H9 (cell line): ENCODE measurements at regions not wholly inside any gene's neighbourhood (a gene's known extent, or its start where the extent isn't known, plus 50 kb on each side); places are given as distances from the start of the nearest gene placed in this dataset.

Experiments
- DNase-seq: peaks from one replicate; pipeline ENCODE4 v3.0.0-alpha.2; 2017
- H2AFZ ChIP-seq: one replicate; pipeline ENCODE4 v1.6.1; 2013; ENCODE audit warnings: mild to moderate bottlenecking, low read length, control low read depth, moderate library complexity
- H2AK5ac ChIP-seq: 2 replicates; pipeline ENCODE4 v1.6.1; 2013; ENCODE audit warnings: low read length, control low read depth, mixed read lengths; ENCODE audit not compliant: insufficient read length
- H2BK120ac ChIP-seq: one replicate; pipeline ENCODE4 v1.6.1; 2013; ENCODE audit warnings: low read depth, mild to moderate bottlenecking, low read length, control low read depth, inconsistent platforms; ENCODE audit not compliant: poor library complexity, severe bottlenecking
- H2BK12ac ChIP-seq: 2 replicates; pipeline ENCODE4 v1.6.1; 2013; ENCODE audit warnings: low read length, control low read depth, mixed read lengths, low read depth; ENCODE audit not compliant: insufficient read length
- H2BK15ac ChIP-seq: 2 replicates; pipeline ENCODE4 v1.6.1; 2013; ENCODE audit warnings: low read depth, low read length, control low read depth
- H2BK20ac ChIP-seq: one replicate; pipeline ENCODE4 v1.6.1; 2013; ENCODE audit warnings: low read depth, mild to moderate bottlenecking, low read length, control low read depth, inconsistent platforms; ENCODE audit not compliant: poor library complexity, severe bottlenecking
- H2BK5ac ChIP-seq: 2 replicates; pipeline ENCODE4 v1.6.1; 2013; ENCODE audit warnings: low read length, control low read depth, mixed read lengths; ENCODE audit not compliant: insufficient read length
- H3K14ac ChIP-seq: 2 replicates; pipeline ENCODE4 v1.6.1; 2013; ENCODE audit warnings: low read length, control low read depth; ENCODE audit not compliant: insufficient read depth
- H3K18ac ChIP-seq: 2 replicates; pipeline ENCODE4 v1.6.1; 2013; ENCODE audit warnings: low read depth, mild to moderate bottlenecking, mixed read lengths, low read length, control low read depth; ENCODE audit not compliant: insufficient read length
- H3K23ac ChIP-seq: 2 replicates; pipeline ENCODE4 v1.6.1; 2013; ENCODE audit warnings: low read length, control low read depth, mixed read lengths, low read depth; ENCODE audit not compliant: insufficient read length
- H3K23me2 ChIP-seq: 2 replicates; pipeline ENCODE4 v1.6.1; 2013; ENCODE audit warnings: low read depth, mild to moderate bottlenecking, mixed read lengths, low read length, control low read depth; ENCODE audit not compliant: insufficient read length, poor library complexity, severe bottlenecking
- H3K27ac ChIP-seq: 2 replicates; pipeline ENCODE4 v1.5.1; 2013; ENCODE audit warnings: low read length, control low read depth, mixed read lengths, low read depth; ENCODE audit not compliant: insufficient read length
- H3K27me3 ChIP-seq: 2 replicates; pipeline ENCODE4 v1.6.1; 2013; ENCODE audit warnings: low read length, control low read depth, inconsistent platforms; ENCODE audit not compliant: insufficient read depth
- H3K4ac ChIP-seq: 2 replicates; pipeline ENCODE4 v1.6.1; 2013; ENCODE audit warnings: low read depth, mild to moderate bottlenecking, control low read depth, inconsistent platforms, low read length, moderate library complexity
- H3K4me1 ChIP-seq: 2 replicates; pipeline ENCODE4 v1.6.1; 2013; ENCODE audit warnings: low read length, control low read depth, inconsistent platforms; ENCODE audit not compliant: insufficient read depth
- H3K4me2 ChIP-seq: 2 replicates; pipeline ENCODE4 v1.6.1; 2013; ENCODE audit warnings: low read length, control low read depth, mixed read lengths; ENCODE audit not compliant: insufficient read length, insufficient read depth
- H3K56ac ChIP-seq: 2 replicates; pipeline ENCODE4 v1.6.1; 2013; ENCODE audit warnings: low read depth, mild to moderate bottlenecking, mixed read lengths, low read length, control low read depth; ENCODE audit not compliant: insufficient read length
- H3K79me1 ChIP-seq: 2 replicates; pipeline ENCODE4 v1.6.1; 2013; ENCODE audit warnings: low read depth, mild to moderate bottlenecking, moderate library complexity, low read length, control low read depth, inconsistent platforms; ENCODE audit not compliant: insufficient read depth, poor library complexity, severe bottlenecking
- H3K79me2 ChIP-seq: 2 replicates; pipeline ENCODE4 v1.6.1; 2013; ENCODE audit warnings: low read length, control low read depth, inconsistent platforms; ENCODE audit not compliant: insufficient read depth
- H3K9ac ChIP-seq: 2 replicates; pipeline ENCODE4 v1.6.1; 2013; ENCODE audit warnings: low read length, control low read depth, mixed read lengths; ENCODE audit not compliant: insufficient read length; ENCODE audit errors: extremely low read depth
- H3K9me3 ChIP-seq: one replicate; pipeline ENCODE4 v1.6.1; 2013; ENCODE audit warnings: low read depth, low read length, inconsistent platforms; ENCODE audit not compliant: control insufficient read depth
- H3T11ph ChIP-seq: one replicate; pipeline ENCODE4 v1.6.1; 2013; ENCODE audit warnings: mild to moderate bottlenecking, low read length, control low read depth, inconsistent platforms
- H4K20me1 ChIP-seq: one replicate; pipeline ENCODE4 v1.6.1; 2013; ENCODE audit not compliant: control insufficient read depth, insufficient read length, insufficient read depth
- H4K5ac ChIP-seq: 2 replicates; pipeline ENCODE4 v1.6.1; 2013; ENCODE audit warnings: low read depth, mild to moderate bottlenecking, mixed read lengths, low read length, control low read depth; ENCODE audit not compliant: insufficient read length
- H4K8ac ChIP-seq: replicated peaks from 2 replicates; pipeline ENCODE4 v1.6.1; 2013; ENCODE audit warnings: low read length, control low read depth, mixed read lengths, low read depth; ENCODE audit not compliant: insufficient read length
- H4K91ac ChIP-seq: 2 replicates; pipeline ENCODE4 v1.6.1; 2013; ENCODE audit warnings: low read depth, mild to moderate bottlenecking, moderate library complexity, mixed read lengths, low read length, control low read depth; ENCODE audit not compliant: insufficient read length
- H3K27ac Mint-ChIP-seq, 3 experiments: 2 replicates in 2 of 3; 3 replicates in 1 of 3; pipeline ENCODE4 v1.8.0; 2020 to 2021; ENCODE audit warnings: mixed read lengths in 3 of 3, mild to moderate bottlenecking in 1 of 3, moderate library complexity in 1 of 3
- H3K27me3 Mint-ChIP-seq: 2 replicates; pipeline ENCODE4 v1.8.0; 2021; ENCODE audit warnings: low read depth, mild to moderate bottlenecking, moderate library complexity, mixed read lengths
- H3K36me3 Mint-ChIP-seq, 3 experiments: 2 replicates in 2 of 3; 3 replicates in 1 of 3; pipeline ENCODE4 v1.8.0; 2020 to 2021; ENCODE audit warnings: low read depth in 3 of 3, mixed read lengths in 3 of 3; ENCODE audit not compliant: insufficient read depth in 1 of 3
- H3K4me1 Mint-ChIP-seq, 2 experiments: 2 replicates each; pipeline ENCODE4 v1.8.0; 2020; ENCODE audit warnings: mixed read lengths in 2 of 2
- H3K4me3 Mint-ChIP-seq, 2 experiments: 2 replicates in 1 of 2; 3 replicates in 1 of 2; pipeline ENCODE4 v1.8.0; 2020 to 2021; ENCODE audit warnings: mild to moderate bottlenecking in 2 of 2, mixed read lengths in 2 of 2, moderate library complexity in 1 of 2
- H3K9me3 Mint-ChIP-seq, 2 experiments: 2 replicates in 1 of 2; 3 replicates in 1 of 2; pipeline ENCODE4 v1.8.0; 2020; ENCODE audit warnings: mild to moderate bottlenecking in 2 of 2, mixed read lengths in 2 of 2, moderate library complexity in 1 of 2
- CTCF ChIP-seq: fragments of 200-600 bp; sonication (generic); conservative IDR thresholded peaks from 3 replicates; pipeline ENCODE4 v1.8.0; 2021; ENCODE audit warnings: antibody characterized with exemption, mild to moderate bottlenecking
- WGBS: extraction: QIAGEN DNeasy Blood & Tissue Kit; methylation state at CpG from one replicate; pipeline ENCODE4 v1.1.7; 2013; ENCODE audit warnings: missing lambda C conversion rate, low lambda C conversion rate, mixed read lengths; ENCODE audit not compliant: insufficient read length; ENCODE audit errors: extremely low coverage; 5-methylcytosine and 5-hydroxymethylcytosine counted together

- Histone ChIP-seq H3K27ac (no peak overlapping the region), H4K20me1 (no peaks in the 10 kb centered on the region), H2BK15ac (no peak overlapping the region), H3K9me3 (no peaks in the 10 kb centered on the region), H3K18ac (no peak overlapping the region), H2BK12ac (no peak overlapping the region), H3K23me2 (no peaks in the 10 kb centered on the region), H3K79me1 (no peaks in the 10 kb centered on the region), H2AFZ (no peak overlapping the region), H3T11ph (no peak overlapping the region), H3K56ac (no peak overlapping the region), H3K4me1 (no peaks in the 10 kb centered on the region), H3K14ac (no peak overlapping the region), H4K8ac (no peak overlapping the region), H3K23ac (no peak overlapping the region), H2BK120ac (no peak overlapping the region), H3K27me3 (no peaks in the 10 kb centered on the region), H4K91ac (no peak overlapping the region), H2BK5ac (no peak overlapping the region), H3K79me2 (no peaks in the 10 kb centered on the region), H3K4me2 (no peak overlapping the region), H3K9ac (no peak overlapping the region), H2AK5ac (no peak overlapping the region), H2BK20ac (no peak overlapping the region), H4K5ac (no peak overlapping the region), H3K4ac (no peak overlapping the region)
- DNase-seq, result no peak
- no peak for TF ChIP-seq CTCF
- peaks cover 24 to 34% of the 10 kb centered on the region in 2 experiments for H3K9me3 Mint-ChIP-seq
- no peak overlapping the region for H3K4me3 Mint-ChIP-seq
- WGBS, result no CpG with 5 or more reads among the region's 2 CpGs
- no peak overlapping the region for H3K27ac Mint-ChIP-seq
- H3K36me3 Mint-ChIP-seq, result peaks cover 5 to 25% (median 6%) of the 10 kb centered on the region in 3 experiments
- no peaks in the 10 kb centered on the region; the same call in 1 of the 2 replicates for H3K27me3 Mint-ChIP-seq
- H3K4me1 Mint-ChIP-seq, result no peaks in the 10 kb centered on the region
Measured at GRCh38 chr2:76044701-76045100, 334.0 kb upstream of the GCFC2 start.
